ENCODE measurements at regions not wholly inside any gene's neighbourhood (a gene's known extent, or its start where the extent isn't known, plus 50 kb on each side); places are given as distances from the start of the nearest gene placed in this dataset.

GRCh38 chr2:67625690-67626475, 228.8 kb downstream of the ETAA1 start:
- DNase-seq = no peak

- DNase-seq = no peak
Observed at GRCh38 chr2:67626656-67627055, 229.5 kb downstream of the ETAA1 start.

- DNase-seq = no peak
Observed at GRCh38 chr2:67627456-67628207, 230.5 kb downstream of the ETAA1 start.

GRCh38 chr2:67628892-67629291, 231.8 kb downstream of the ETAA1 start:
- no peak for DNase-seq

- no peak for DNase-seq
Observed at GRCh38 chr2:67631483-67631882, 234.3 kb downstream of the ETAA1 start.

- DNase-seq = no peak
Observed at GRCh38 chr2:67633212-67633856, 236.2 kb downstream of the ETAA1 start.

GRCh38 chr2:67638146-67638545, 241.0 kb downstream of the ETAA1 start:
- DNase-seq = no peak

- DNase-seq = no peak
Observed at GRCh38 chr2:67641312-67642045, 244.3 kb downstream of the ETAA1 start.

GRCh38 chr2:67642046-67642382, 244.9 kb downstream of the ETAA1 start:
- DNase-seq = no peak

- no peak for DNase-seq
Observed at GRCh38 chr2:67642961-67643360, 245.8 kb downstream of the ETAA1 start.

GRCh38 chr2:67645280-67646138, 248.4 kb downstream of the ETAA1 start:
- DNase-seq = no peak

- no peak for DNase-seq
Observed at GRCh38 chr2:67646714-67647333, 249.7 kb downstream of the ETAA1 start.

GRCh38 chr2:67649331-67650261, 252.5 kb downstream of the ETAA1 start:
- no peak for DNase-seq

- DNase-seq = peak; percentile 36
Observed at GRCh38 chr2:67650291-67651133, 253.4 kb downstream of the ETAA1 start.

- no peak for DNase-seq
Observed at GRCh38 chr2:67651565-67651964, 254.4 kb downstream of the ETAA1 start.

- no peak for DNase-seq
Observed at GRCh38 chr2:67652679-67653078, 255.5 kb downstream of the ETAA1 start.

- DNase-seq = no peak
Observed at GRCh38 chr2:67656875-67657274, 259.7 kb downstream of the ETAA1 start.

GRCh38 chr2:67658820-67659219, 261.7 kb downstream of the ETAA1 start:
- no peak for DNase-seq

GRCh38 chr2:67660015-67660602, 263.0 kb downstream of the ETAA1 start:
- DNase-seq = no peak

Data from stimulated activated CD8-positive, alpha-beta memory T cell treated with anti-CD3 and anti-CD28 coated beads, Interleukin-4, amount 100 ng/mL, for 48 hours (primary cell).